ENCODE measurements at regions not wholly inside any gene's neighbourhood (a gene's known extent, or its start where the extent isn't known, plus 50 kb on each side); places are given as distances from the start of the nearest gene placed in this dataset.
"Not testable (repeated sequence)": the region's sequence is repeated elsewhere in the genome, so short reads cannot be mapped to it uniquely, and the experiment has no call there.

GRCh38 chr5:37909610-37910266 is 69.9 kb upstream of the GDNF start:
- not testable (repeated sequence) for TF ChIP-seq POLR2A (IDR thresholded peaks at IDR 0.05; ENCODE audit: low read length); GATA1 (IDR thresholded peaks at IDR 0.05; ENCODE audit: low read depth, low read length)

Measured in erythroblast (primary cell).